ENCODE measurements at regions not wholly inside any gene's neighbourhood (a gene's known extent, or its start where the extent isn't known, plus 50 kb on each side); places are given as distances from the start of the nearest gene placed in this dataset.
"Not testable (repeated sequence)": the region's sequence is repeated elsewhere in the genome, so short reads cannot be mapped to it uniquely, and the experiment has no call there.

- intact Hi-C loops (cut with DNase I) = no loop called here
- Histone ChIP-seq H3K27ac (no peak overlapping the region), H3K27me3 (no peaks in the 10 kb centered on the region), H3K4me1 (no peaks in the 10 kb centered on the region), H3K9me3 (peaks cover 0 to 14% (median 0%) of the 10 kb centered on the region in 4 donors), H3K4me3 (no peak overlapping the region), H3K36me3 (no peaks in the 10 kb centered on the region)
- WGBS, 2 donors = 80 to 89% methylated on average over 3 of the region's 3 CpGs
- TF ChIP-seq EP300 (IDR thresholded peaks at IDR 0.05) (no peak), POLR2AphosphoS5 (IDR thresholded peaks at IDR 0.05) (no peak), CTCF (IDR thresholded peaks at IDR 0.05) (no peak), POLR2A (IDR thresholded peaks at IDR 0.05) (no peak)
- no peak for DNase-seq
Observed at GRCh38 chr4:83731609-83732008, 195.7 kb downstream of the GPAT3 start.

- H3K9me3 ChIP-seq = peaks cover 0 to 14% (median 0%) of the 10 kb centered on the region in 4 donors
- WGBS, 2 donors = 92 to 95% methylated on average over 3 of the region's 3 CpGs
- H3K27me3 ChIP-seq; H3K4me1 ChIP-seq; DNase-seq; H3K36me3 ChIP-seq; H3K27ac ChIP-seq; intact Hi-C loops (cut with DNase I); H3K4me3 ChIP-seq: not testable (repeated sequence)
Observed at GRCh38 chr4:83730958-83731357, 195.1 kb downstream of the GPAT3 start.

- Histone ChIP-seq H3K9me3 (peaks cover 0 to 14% (median 0%) of the 10 kb centered on the region in 4 donors), H3K4me3 (no peak overlapping the region), H3K27me3 (no peaks in the 10 kb centered on the region), H3K27ac (no peak overlapping the region), H3K36me3 (no peaks in the 10 kb centered on the region), H3K4me1 (no peaks in the 10 kb centered on the region)
- intact Hi-C loops (cut with DNase I) = no loop called here
- no peak for DNase-seq
- TF ChIP-seq EP300 (IDR thresholded peaks at IDR 0.05) (no peak), POLR2AphosphoS5 (IDR thresholded peaks at IDR 0.05) (no peak), POLR2A (IDR thresholded peaks at IDR 0.05) (no peak), CTCF (IDR thresholded peaks at IDR 0.05) (no peak)
Observed at GRCh38 chr4:83728191-83728590, 192.3 kb downstream of the GPAT3 start.

- intact Hi-C loops (cut with DNase I) = no loop called here
- DNase-seq = no peak
- H3K27ac ChIP-seq = no peak overlapping the region
- H3K36me3 ChIP-seq = no peaks in the 10 kb centered on the region
- no peak for TF ChIP-seq CTCF (IDR thresholded peaks at IDR 0.05)
- H3K9me3 ChIP-seq = peaks cover 0 to 7% (median 0%) of the 10 kb centered on the region in 4 donors
- no peaks in the 10 kb centered on the region for H3K4me1 ChIP-seq
- no peak overlapping the region for H3K4me3 ChIP-seq
- no peaks in the 10 kb centered on the region for H3K27me3 ChIP-seq
- 87 to 90% methylated on average over 6 of the region's 6 CpGs for WGBS, 2 donors
Observed at GRCh38 chr4:83725336-83726085, 189.6 kb downstream of the GPAT3 start.

GRCh38 chr4:83724485-83725335, 188.8 kb downstream of the GPAT3 start:
- 80 to 83% methylated on average over 14 of the region's 14 CpGs for WGBS, 2 donors
- Histone ChIP-seq H3K27me3 (no peaks in the 10 kb centered on the region), H3K36me3 (no peaks in the 10 kb centered on the region), H3K4me3 (no peak overlapping the region), H3K9me3 (peaks cover 0 to 1% (median 0%) of the 10 kb centered on the region in 4 donors), H3K4me1 (no peaks in the 10 kb centered on the region), H3K27ac (no peak overlapping the region)
- TF ChIP-seq CTCF (IDR thresholded peaks at IDR 0.05) (no peak), POLR2AphosphoS5 (IDR thresholded peaks at IDR 0.05) (no peak), POLR2A (IDR thresholded peaks at IDR 0.05) (no peak), EP300 (IDR thresholded peaks at IDR 0.05) (no peak)
- intact Hi-C loops (cut with DNase I) = no loop called here
- DNase-seq = no peak
